K562 (cell line): ENCODE measurements at regions not wholly inside any gene's neighbourhood (a gene's known extent, or its start where the extent isn't known, plus 50 kb on each side); places are given as distances from the start of the nearest gene placed in this dataset.

Experiments used
- ATAC-seq: fragments of 200-7000 bp; cut with Tn5 transposase; 3 replicates; pipeline ENCODE4 v1.9.1; 2020; ENCODE audit warnings: moderate library complexity
- BruUV-seq: library from RNA; stranded (reverse); fragments of 400-500 nt; replicated peaks from 2 replicates; lab custom pipeline; 2021; lab: Mats Ljungman, UMichigan
- CTCF ChIA-PET: fragments of 300-600 bp; formaldehyde crosslinking; extraction: SDS; loops from one replicate; lab custom pipeline; 2021; ENCODE audit warnings: low intra/inter-chr PET ratio; lab: Yijun Ruan, JAX
- POLR2A ChIA-PET: fragments of 300-600, 350-650 bp; sonication (Branson Sonifier 250); formaldehyde crosslinking; extraction: SDS; loops from one replicate; lab custom pipeline; 2021; ENCODE audit warnings: antibody characterized with exemption, inconsistent platforms; lab: Yijun Ruan, JAX
- DNase-seq, 4 experiments: peaks; one replicate each; pipeline versions ENCODE4 v3.0.0 to v3.0.0-alpha.2; 2011 to 2018; ENCODE audit warnings: low spot score in 3 of 4, mixed read lengths in 3 of 4; ENCODE audit errors: extremely low read depth in 1 of 4
- FAIRE-seq: peaks from 2 replicates; lab custom pipeline; 2011; peaks lifted over from hg19 to GRCh38; lab: Jason Lieb, UNC
- H2AFZ ChIP-seq: 2 replicates; pipeline ENCODE4 v1.6.0; 2011; ENCODE audit warnings: low read depth, low read length, control low read depth, inconsistent platforms
- H3K27ac ChIP-seq: fragments of 200-600 bp; 3 replicates; pipeline ENCODE4 v1.8.0; 2011; ENCODE audit warnings: low read depth, mild to moderate bottlenecking, control low read depth, inconsistent platforms, low read length, moderate library complexity, mixed read lengths; ENCODE audit errors: extremely low read depth
- H3K27me3 ChIP-seq, 2 experiments: fragments of 300-600 bp in 1 of 2; 2 replicates in 1 of 2; 3 replicates in 1 of 2; pipeline versions ENCODE4 v1.6.0 to v1.8.0; 2011; ENCODE audit warnings: inconsistent platforms in 2 of 2, low read length in 2 of 2, mild to moderate bottlenecking in 1 of 2, mixed read lengths in 1 of 2, moderate library complexity in 1 of 2; ENCODE audit not compliant: control insufficient read depth in 2 of 2, insufficient read depth in 2 of 2
- H3K36me3 ChIP-seq: fragments of 300-600 bp; 3 replicates; pipeline ENCODE4 v1.8.0; 2011; ENCODE audit warnings: mild to moderate bottlenecking, low read length, inconsistent platforms; ENCODE audit not compliant: control insufficient read depth, insufficient read depth
- H3K4me1 ChIP-seq, 2 experiments: fragments of 200-600 bp in 1 of 2; replicated peaks in 1 of 2; 2 replicates in 1 of 2; 3 replicates in 1 of 2; pipeline versions ENCODE4 v1.5.1 to v1.8.0; 2011; ENCODE audit warnings: inconsistent platforms in 2 of 2, low read length in 2 of 2, mild to moderate bottlenecking in 1 of 2, mixed read lengths in 1 of 2, moderate library complexity in 1 of 2; ENCODE audit not compliant: control insufficient read depth in 2 of 2, insufficient read depth in 2 of 2
- H3K4me2 ChIP-seq: 2 replicates; pipeline ENCODE4 v1.6.1; 2011; ENCODE audit warnings: low read length, control low read depth, inconsistent platforms, mixed read lengths; ENCODE audit not compliant: insufficient read depth
- H3K4me3 ChIP-seq: fragments of 200-600 bp; sonication (generic), shearing (Covaris generic); 2 replicates; pipeline ENCODE4 v1.5.1; 2016; ENCODE audit warnings: control low read depth, inconsistent platforms
- H3K79me2 ChIP-seq: fragments of 200-600 bp; 3 replicates; pipeline ENCODE4 v1.8.0; 2011; ENCODE audit warnings: low read length, inconsistent platforms; ENCODE audit not compliant: control insufficient read depth, insufficient read depth
- H3K9ac ChIP-seq, 2 experiments: 2 replicates each; pipeline versions ENCODE4 v1.6.0 to v1.6.1; 2011; ENCODE audit warnings: low read depth in 2 of 2, low read length in 2 of 2, control low read depth in 1 of 2, inconsistent platforms in 1 of 2, mild to moderate bottlenecking in 1 of 2, mixed read lengths in 1 of 2; ENCODE audit not compliant: insufficient read depth in 1 of 2
- H3K9me1 ChIP-seq: one replicate; pipeline ENCODE4 v1.6.0; 2011; ENCODE audit warnings: inconsistent platforms, mild to moderate bottlenecking, low read length, moderate library complexity; ENCODE audit not compliant: control insufficient read depth, insufficient read depth
- H3K9me3 ChIP-seq: replicated peaks from 2 replicates; pipeline ENCODE4 v1.5.1; 2011; ENCODE audit warnings: low read depth, low read length, inconsistent platforms; ENCODE audit not compliant: control insufficient read depth, insufficient read depth
- H4K20me1 ChIP-seq: replicated peaks from 2 replicates; pipeline ENCODE4 v1.6.1; 2011; ENCODE audit warnings: low read length, inconsistent platforms, mixed read lengths; ENCODE audit not compliant: control insufficient read depth, insufficient read depth
- ATF1 ChIP-seq, 2 experiments: fragments of 450-650 bp in 1 of 2; IDR thresholded peaks; 2 replicates each; pipeline ENCODE4 v1.6.1; 2016; ENCODE audit warnings: missing compliant biosample characterization in 1 of 2, missing genetic modification characterization in 1 of 2
- DDX20 ChIP-seq: fragments of 450-650 bp; IDR thresholded peaks from 2 replicates; pipeline ENCODE4 v1.6.1; 2016; ENCODE audit warnings: missing genetic modification characterization, low read depth, mild to moderate bottlenecking, missing compliant biosample characterization, moderate library complexity
- HLTF ChIP-seq: fragments of 450-650 bp; IDR thresholded peaks from 2 replicates; pipeline ENCODE4 v1.6.1; 2016
- KDM5B ChIP-seq: fragments of 200-600 bp; sonication (generic); IDR thresholded peaks from 2 replicates; pipeline ENCODE4 v1.6.1; 2012; ENCODE audit warnings: low read depth, mild to moderate bottlenecking, moderate library complexity, low read length, control low read depth, inconsistent platforms; ENCODE audit not compliant: insufficient replicate concordance
- MTA3 ChIP-seq: fragments of 450-650 bp; formaldehyde crosslinking; IDR thresholded peaks from 2 replicates; pipeline ENCODE4 v1.6.1; 2017; ENCODE audit warnings: mild to moderate bottlenecking, borderline replicate concordance
- NRF1 ChIP-seq, 2 experiments: fragments of 450-650 bp; IDR thresholded peaks in 1 of 2; conservative IDR thresholded peaks in 1 of 2; 2 replicates each; pipeline ENCODE4 v1.6.1; 2014; ENCODE audit warnings: mild to moderate bottlenecking in 2 of 2
- PYGO2 ChIP-seq: fragments of 450-650 bp; IDR thresholded peaks from 2 replicates; pipeline ENCODE4 v1.6.1; 2016; ENCODE audit warnings: mild to moderate bottlenecking, missing genetic modification characterization, moderate library complexity, missing compliant biosample characterization
- RAD51 ChIP-seq: fragments of 450-650 bp; IDR thresholded peaks from 2 replicates; pipeline ENCODE4 v1.7.1; 2016; ENCODE audit warnings: low read depth, mild to moderate bottlenecking, borderline replicate concordance
- TAF15 ChIP-seq: fragments of 200-400 bp; formaldehyde crosslinking; IDR thresholded peaks from 2 replicates; pipeline ENCODE4 v1.6.1; 2017; ENCODE audit warnings: mild to moderate bottlenecking, low read depth, low read length, moderate library complexity
- TEAD2 ChIP-seq: fragments of 450-650 bp; IDR thresholded peaks from 2 replicates; pipeline ENCODE4 v1.6.1; 2016; ENCODE audit warnings: missing genetic modification characterization, control low read depth, missing compliant biosample characterization
- ZBTB17 ChIP-seq: fragments of 450-650 bp; formaldehyde crosslinking; IDR thresholded peaks from 2 replicates; pipeline ENCODE4 v1.4.0; 2020; ENCODE audit warnings: mild to moderate bottlenecking
- ZFP30 ChIP-seq: fragments of 250-450 bp; sonication (Bioruptor Pico); IDR thresholded peaks from 2 replicates; pipeline ENCODE4 v1.8.0; 2022; ENCODE audit warnings: moderate library complexity, mild to moderate bottlenecking, inconsistent platforms, borderline replicate concordance
- ZKSCAN8 ChIP-seq: fragments of 200-800 bp; sonication (Bioruptor generic); IDR thresholded peaks from 2 replicates; pipeline ENCODE4 v1.6.1; 2016; ENCODE audit warnings: missing genetic modification characterization, missing compliant biosample characterization
- WGBS: fragments of 100-300 bp; shearing (Covaris generic); methylation state at CpG from one replicate; pipeline ENCODE4 v1.1.6; 2016; ENCODE audit warnings: low coverage, mixed read lengths; ENCODE audit not compliant: insufficient coverage; ENCODE audit errors: missing lambda C conversion rate; 5-methylcytosine and 5-hydroxymethylcytosine counted together
- in situ Hi-C: fragments of 300-500 bp; cut with MboI; formaldehyde crosslinking; loops from 4 replicates; pipeline ENCODE4 v1.15.0; 2018; ENCODE audit warnings: inconsistent platforms, mixed read lengths
- intact Hi-C: fragments of 100-400 bp; cut with micrococcal nuclease; formaldehyde crosslinking; loops from 2 replicates; pipeline ENCODE4 v1.14.2; 2022
- TF ChIP-seq, protein P1 (sequence below): sonication (generic); formaldehyde crosslinking; IDR thresholded peaks from 2 replicates; pipeline ENCODE4 v1.4.0; 2020; ENCODE audit warnings: mild to moderate bottlenecking, missing genetic modification reagents
- TF ChIP-seq, protein P2 (sequence below): conservative IDR thresholded peaks from 2 replicates; pipeline ENCODE4 v1.6.1; 2011; ENCODE audit warnings: low read depth, mild to moderate bottlenecking, low read length; ENCODE audit not compliant: control insufficient read depth
- TF ChIP-seq, protein P3 (sequence below): fragments of 250-450 bp; sonication (Bioruptor Pico); IDR thresholded peaks from 2 replicates; pipeline ENCODE4 v1.5.0; 2020; ENCODE audit warnings: mild to moderate bottlenecking, borderline replicate concordance

GRCh38 chr6:143562143-143562542, 50.6 kb upstream of the FUCA2 start:
- CTCF ChIA-PET, result no interaction called here
- Histone ChIP-seq H3K4me2 (no peak overlapping the region), H3K79me2 (no peaks in the 10 kb centered on the region), H3K4me1 (no peaks in the 10 kb centered on the region), H4K20me1 (no peaks in the 10 kb centered on the region), H3K27ac (no peak overlapping the region), H3K27me3 (no peaks in the 10 kb centered on the region), H3K9me3 (no peaks in the 10 kb centered on the region), H3K4me3 (no peak overlapping the region), H3K9me1 (no peaks in the 10 kb centered on the region), H3K9ac (no peak overlapping the region), H3K36me3 (no peaks in the 10 kb centered on the region), H2AFZ (0 out of 2 replicates have a peak overlapping the region, but pooled peaks have one; percentile 28)
- no peak for DNase-seq
- no TSS peak for BruUV-seq
- POLR2A ChIA-PET, result interaction anchor here (0.6 to 0.7 kb wide), 2 partner anchors 189 to 1393 kb away, joined by 3 to 4 read pairs; no protein-coding TSS in a partner anchor
- intact Hi-C loops (no loop called here), in situ Hi-C loops (loop anchor here (25.0 kb wide), 1 partner anchor 1650 kb away; no protein-coding TSS in a partner anchor)
- ATAC-seq, result no peak
- no peak for TF ChIP-seq ATF1 (CRISPR knock-in tag; IDR thresholded peaks at IDR 0.05)
- no peak for TF ChIP-seq ATF1 (tag; IDR thresholded peaks at IDR 0.05)
- no peak for TF ChIP-seq TAF15
- TF ChIP-seq ZBTB17, result no peak
- no peak for TF ChIP-seq DDX20
- TF ChIP-seq, protein P1, sequence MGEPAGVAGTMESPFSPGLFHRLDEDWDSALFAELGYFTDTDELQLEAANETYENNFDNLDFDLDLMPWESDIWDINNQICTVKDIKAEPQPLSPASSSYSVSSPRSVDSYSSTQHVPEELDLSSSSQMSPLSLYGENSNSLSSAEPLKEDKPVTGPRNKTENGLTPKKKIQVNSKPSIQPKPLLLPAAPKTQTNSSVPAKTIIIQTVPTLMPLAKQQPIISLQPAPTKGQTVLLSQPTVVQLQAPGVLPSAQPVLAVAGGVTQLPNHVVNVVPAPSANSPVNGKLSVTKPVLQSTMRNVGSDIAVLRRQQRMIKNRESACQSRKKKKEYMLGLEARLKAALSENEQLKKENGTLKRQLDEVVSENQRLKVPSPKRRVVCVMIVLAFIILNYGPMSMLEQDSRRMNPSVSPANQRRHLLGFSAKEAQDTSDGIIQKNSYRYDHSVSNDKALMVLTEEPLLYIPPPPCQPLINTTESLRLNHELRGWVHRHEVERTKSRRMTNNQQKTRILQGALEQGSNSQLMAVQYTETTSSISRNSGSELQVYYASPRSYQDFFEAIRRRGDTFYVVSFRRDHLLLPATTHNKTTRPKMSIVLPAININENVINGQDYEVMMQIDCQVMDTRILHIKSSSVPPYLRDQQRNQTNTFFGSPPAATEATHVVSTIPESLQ (CRISPR knock-in tag), result no peak
- TF ChIP-seq ZKSCAN8 (CRISPR knock-in tag), result no peak
- TF ChIP-seq NRF1 (conservative IDR thresholded peaks at IDR 0.05 in 1 of 2, IDR thresholded peaks at IDR 0.05 in 1 of 2), result no peak
- no peak for TF ChIP-seq RAD51
- no peak for TF ChIP-seq PYGO2
- TF ChIP-seq, protein P2, sequence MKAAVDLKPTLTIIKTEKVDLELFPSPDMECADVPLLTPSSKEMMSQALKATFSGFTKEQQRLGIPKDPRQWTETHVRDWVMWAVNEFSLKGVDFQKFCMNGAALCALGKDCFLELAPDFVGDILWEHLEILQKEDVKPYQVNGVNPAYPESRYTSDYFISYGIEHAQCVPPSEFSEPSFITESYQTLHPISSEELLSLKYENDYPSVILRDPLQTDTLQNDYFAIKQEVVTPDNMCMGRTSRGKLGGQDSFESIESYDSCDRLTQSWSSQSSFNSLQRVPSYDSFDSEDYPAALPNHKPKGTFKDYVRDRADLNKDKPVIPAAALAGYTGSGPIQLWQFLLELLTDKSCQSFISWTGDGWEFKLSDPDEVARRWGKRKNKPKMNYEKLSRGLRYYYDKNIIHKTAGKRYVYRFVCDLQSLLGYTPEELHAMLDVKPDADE, result no peak
- TF ChIP-seq TEAD2 (tag), result no peak
- no peak for TF ChIP-seq HLTF
- no peak for TF ChIP-seq ZFP30 (CRISPR knock-in tag)
- TF ChIP-seq, protein P3, sequence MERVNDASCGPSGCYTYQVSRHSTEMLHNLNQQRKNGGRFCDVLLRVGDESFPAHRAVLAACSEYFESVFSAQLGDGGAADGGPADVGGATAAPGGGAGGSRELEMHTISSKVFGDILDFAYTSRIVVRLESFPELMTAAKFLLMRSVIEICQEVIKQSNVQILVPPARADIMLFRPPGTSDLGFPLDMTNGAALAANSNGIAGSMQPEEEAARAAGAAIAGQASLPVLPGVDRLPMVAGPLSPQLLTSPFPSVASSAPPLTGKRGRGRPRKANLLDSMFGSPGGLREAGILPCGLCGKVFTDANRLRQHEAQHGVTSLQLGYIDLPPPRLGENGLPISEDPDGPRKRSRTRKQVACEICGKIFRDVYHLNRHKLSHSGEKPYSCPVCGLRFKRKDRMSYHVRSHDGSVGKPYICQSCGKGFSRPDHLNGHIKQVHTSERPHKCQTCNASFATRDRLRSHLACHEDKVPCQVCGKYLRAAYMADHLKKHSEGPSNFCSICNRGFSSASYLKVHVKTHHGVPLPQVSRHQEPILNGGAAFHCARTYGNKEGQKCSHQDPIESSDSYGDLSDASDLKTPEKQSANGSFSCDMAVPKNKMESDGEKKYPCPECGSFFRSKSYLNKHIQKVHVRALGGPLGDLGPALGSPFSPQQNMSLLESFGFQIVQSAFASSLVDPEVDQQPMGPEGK (CRISPR knock-in tag), result no peak
- TF ChIP-seq MTA3, result no peak
- TF ChIP-seq KDM5B, result no peak
- 35% methylated on average over 4 of the region's 4 CpGs for WGBS
- no peak for FAIRE-seq
